Gastroesophageal sphincter (tissue), 4 donors: ENCODE measurements at regions not wholly inside any gene's neighbourhood (a gene's known extent, or its start where the extent isn't known, plus 50 kb on each side); places are given as distances from the start of the nearest gene placed in this dataset.

Source experiments
- ATAC-seq: fragments of 150-250 bp; one replicate; pipeline ENCODE4 v1.9.1; 2016; ENCODE audit warnings: mild to moderate bottlenecking, moderate library complexity
- H3K27ac ChIP-seq, 4 donors: fragments of 200-600 bp; sonication (generic) in 3 of 4; 1 replicate in 3 of 4; 2 replicates in 1 of 4; pipeline ENCODE4 v1.5.1; 2016 to 2019
- H3K27me3 ChIP-seq: fragments of 200-600 bp; sonication (generic); one replicate; pipeline ENCODE4 v1.5.1; 2019
- H3K36me3 ChIP-seq, 2 donors: fragments of 200-600 bp; sonication (generic); one replicate each; pipeline ENCODE4 v1.5.1; 2019; ENCODE audit warnings: control low read depth in 1 of 2
- H3K4me1 ChIP-seq, 3 donors: fragments of 200-600 bp; sonication (generic); 1 replicate in 2 of 3; 2 replicates in 1 of 3; pipeline ENCODE4 v1.5.1; 2016 to 2019; ENCODE audit warnings: control low read depth in 2 of 3
- H3K4me3 ChIP-seq, 2 donors: fragments of 200-600 bp; sonication (generic); one replicate each; pipeline ENCODE4 v1.5.1; 2019; ENCODE audit warnings: mild to moderate bottlenecking in 1 of 2, moderate library complexity in 1 of 2
- H3K9me3 ChIP-seq, 3 donors: fragments of 200-600 bp; sonication (generic); one replicate each; pipeline ENCODE4 v1.5.1; 2017 to 2019; ENCODE audit warnings: control low read depth in 2 of 3
- EP300 ChIP-seq: sonication (generic); formaldehyde crosslinking; IDR thresholded peaks from one replicate; pipeline ENCODE4 v1.6.1; 2017; ENCODE audit warnings: antibody characterized with exemption, mild to moderate bottlenecking
- POLR2A ChIP-seq, 2 donors: fragments of 450-650 bp; IDR thresholded peaks; one replicate each; pipeline ENCODE4 v1.6.1; 2017; ENCODE audit warnings: antibody characterized with exemption in 2 of 2, mild to moderate bottlenecking in 2 of 2, moderate library complexity in 1 of 2
- POLR2AphosphoS5 ChIP-seq: sonication (generic); formaldehyde crosslinking; IDR thresholded peaks from one replicate; pipeline ENCODE4 v1.6.1; 2017; ENCODE audit warnings: antibody characterized with exemption
- WGBS, 2 donors: methylation state at CpG; one replicate each; pipeline ENCODE4 v1.1.5; 2018; ENCODE audit warnings: low coverage in 1 of 2; 5-methylcytosine and 5-hydroxymethylcytosine counted together
- TF ChIP-seq, protein P1 (sequence below), 4 experiments: fragments of 200-600 bp in 2 of 4; fragments of 450-650 bp in 2 of 4; sonication (generic) in 1 of 4; IDR thresholded peaks; one replicate each; pipeline ENCODE4 v1.5.1; 2017 to 2019; ENCODE audit warnings: antibody characterized with exemption in 4 of 4, mild to moderate bottlenecking in 2 of 4, moderate library complexity in 2 of 4

DNA sequence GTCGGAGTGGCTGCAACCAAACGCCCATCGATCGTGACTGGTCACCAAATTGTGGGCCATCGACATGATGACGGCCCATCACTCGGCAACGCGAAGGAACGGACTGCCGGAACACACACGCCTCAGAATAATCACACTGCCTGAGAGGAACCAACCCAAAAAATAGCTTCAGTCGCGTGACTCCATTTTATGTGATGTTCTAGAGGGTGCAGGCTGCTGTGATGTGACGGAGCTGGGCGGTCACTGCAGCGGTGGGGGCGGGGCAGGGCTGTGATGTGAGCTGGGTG, 174.6 kb downstream of the CTTN start:
- Histone ChIP-seq H3K4me3 (no peak overlapping the region), H3K9me3 (no peaks in the 10 kb centered on the region), H3K27me3 (no peaks in the 10 kb centered on the region), H3K27ac (no peak overlapping the region), H3K36me3 (no peaks in the 10 kb centered on the region), H3K4me1 (peaks cover 0 to 15% (median 8%) of the 10 kb centered on the region in 3 donors)
- WGBS, 2 donors: 97% methylated on average over 14 of the region's 18 CpGs; no CpG with 5 or more reads in 1 of the 2 donors
- TF ChIP-seq EP300 (no peak), POLR2A (IDR thresholded peaks at IDR 0.05) (no peak), POLR2AphosphoS5 (no peak)
- TF ChIP-seq, protein P1, sequence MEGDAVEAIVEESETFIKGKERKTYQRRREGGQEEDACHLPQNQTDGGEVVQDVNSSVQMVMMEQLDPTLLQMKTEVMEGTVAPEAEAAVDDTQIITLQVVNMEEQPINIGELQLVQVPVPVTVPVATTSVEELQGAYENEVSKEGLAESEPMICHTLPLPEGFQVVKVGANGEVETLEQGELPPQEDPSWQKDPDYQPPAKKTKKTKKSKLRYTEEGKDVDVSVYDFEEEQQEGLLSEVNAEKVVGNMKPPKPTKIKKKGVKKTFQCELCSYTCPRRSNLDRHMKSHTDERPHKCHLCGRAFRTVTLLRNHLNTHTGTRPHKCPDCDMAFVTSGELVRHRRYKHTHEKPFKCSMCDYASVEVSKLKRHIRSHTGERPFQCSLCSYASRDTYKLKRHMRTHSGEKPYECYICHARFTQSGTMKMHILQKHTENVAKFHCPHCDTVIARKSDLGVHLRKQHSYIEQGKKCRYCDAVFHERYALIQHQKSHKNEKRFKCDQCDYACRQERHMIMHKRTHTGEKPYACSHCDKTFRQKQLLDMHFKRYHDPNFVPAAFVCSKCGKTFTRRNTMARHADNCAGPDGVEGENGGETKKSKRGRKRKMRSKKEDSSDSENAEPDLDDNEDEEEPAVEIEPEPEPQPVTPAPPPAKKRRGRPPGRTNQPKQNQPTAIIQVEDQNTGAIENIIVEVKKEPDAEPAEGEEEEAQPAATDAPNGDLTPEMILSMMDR (IDR thresholded peaks at IDR 0.05): no peak
- ATAC-seq: no peak

DNA sequence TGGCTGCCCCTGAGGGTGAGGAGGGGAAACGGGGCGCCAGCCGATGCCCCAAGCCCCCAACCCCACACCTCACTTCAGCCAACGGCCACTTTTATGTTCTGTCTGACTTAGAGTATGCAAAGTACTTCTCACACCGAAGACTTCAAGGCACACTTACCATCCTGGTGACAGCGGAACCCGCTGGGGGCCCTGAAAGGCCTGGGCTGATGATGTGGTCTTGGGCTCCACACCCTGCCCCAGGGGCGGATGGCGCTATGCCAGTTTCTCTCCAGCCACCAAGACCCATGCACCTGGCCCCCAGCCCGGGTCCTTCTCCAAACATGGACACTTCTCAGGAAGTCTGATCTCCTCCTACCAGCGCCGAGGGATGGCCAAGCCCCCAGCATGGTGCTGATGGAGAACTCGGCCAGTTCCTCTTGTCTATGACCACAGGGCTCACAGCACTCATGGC, 175.4 kb downstream of the CTTN start:
- H3K36me3 ChIP-seq: no peaks in the 10 kb centered on the region
- no peak overlapping the region for H3K27ac ChIP-seq
- WGBS, 2 donors: 58% methylated on average over 3 of the region's 13 CpGs; no CpG with 5 or more reads in 1 of the 2 donors
- no peaks in the 10 kb centered on the region for H3K27me3 ChIP-seq
- TF ChIP-seq POLR2AphosphoS5: no peak
- no peak for TF ChIP-seq EP300
- TF ChIP-seq, protein P1 (IDR thresholded peaks at IDR 0.05): no peak
- H3K4me1 ChIP-seq: peaks cover 0 to 7% (median 4%) of the 10 kb centered on the region in 3 donors
- no peaks in the 10 kb centered on the region for H3K9me3 ChIP-seq
- ATAC-seq: no peak
- no peak overlapping the region for H3K4me3 ChIP-seq

DNA sequence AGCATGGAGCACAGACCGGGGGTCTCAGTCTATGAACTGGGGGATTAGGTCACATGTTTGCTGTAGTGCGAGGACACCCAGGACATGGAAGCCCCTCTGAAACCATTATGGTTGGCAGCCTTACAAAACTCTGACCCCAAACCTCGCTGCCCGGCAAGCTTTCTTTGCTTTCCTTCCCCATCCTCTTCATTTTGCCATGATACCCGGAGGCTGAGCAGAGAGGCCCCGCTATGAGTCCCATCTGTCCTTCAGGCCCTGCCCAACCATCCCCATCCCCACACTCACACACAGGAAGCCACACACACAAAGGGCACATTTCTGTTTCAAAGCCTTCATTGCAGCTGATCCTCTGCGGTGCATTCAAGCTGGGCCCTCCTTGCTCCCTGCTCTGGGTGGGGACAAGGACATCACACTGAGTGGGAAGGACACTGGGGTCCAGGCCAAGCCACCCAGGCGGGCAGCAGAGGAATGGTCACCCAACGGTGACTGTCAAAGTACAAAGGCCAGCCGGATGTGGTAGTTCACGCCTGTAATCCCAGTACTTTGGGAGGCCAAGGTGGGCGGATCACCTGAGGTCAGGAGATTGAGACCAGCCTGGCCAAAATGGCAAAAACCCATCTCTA, 176.5 kb downstream of the CTTN start:
- H3K4me1 ChIP-seq: no peaks in the 10 kb centered on the region
- no peak for TF ChIP-seq POLR2A (IDR thresholded peaks at IDR 0.05)
- TF ChIP-seq EP300: no peak
- TF ChIP-seq, protein P1 (IDR thresholded peaks at IDR 0.05): no peak
- TF ChIP-seq POLR2AphosphoS5: no peak
- no peaks in the 10 kb centered on the region for H3K27me3 ChIP-seq
- no peak for ATAC-seq
- no peaks in the 10 kb centered on the region for H3K36me3 ChIP-seq
- H3K4me3 ChIP-seq: no peak overlapping the region
- no peak overlapping the region for H3K27ac ChIP-seq
- H3K9me3 ChIP-seq: no peaks in the 10 kb centered on the region
- 68 to 88% methylated on average over 7 to 8 of the region's 12 CpGs for WGBS, 2 donors

DNA sequence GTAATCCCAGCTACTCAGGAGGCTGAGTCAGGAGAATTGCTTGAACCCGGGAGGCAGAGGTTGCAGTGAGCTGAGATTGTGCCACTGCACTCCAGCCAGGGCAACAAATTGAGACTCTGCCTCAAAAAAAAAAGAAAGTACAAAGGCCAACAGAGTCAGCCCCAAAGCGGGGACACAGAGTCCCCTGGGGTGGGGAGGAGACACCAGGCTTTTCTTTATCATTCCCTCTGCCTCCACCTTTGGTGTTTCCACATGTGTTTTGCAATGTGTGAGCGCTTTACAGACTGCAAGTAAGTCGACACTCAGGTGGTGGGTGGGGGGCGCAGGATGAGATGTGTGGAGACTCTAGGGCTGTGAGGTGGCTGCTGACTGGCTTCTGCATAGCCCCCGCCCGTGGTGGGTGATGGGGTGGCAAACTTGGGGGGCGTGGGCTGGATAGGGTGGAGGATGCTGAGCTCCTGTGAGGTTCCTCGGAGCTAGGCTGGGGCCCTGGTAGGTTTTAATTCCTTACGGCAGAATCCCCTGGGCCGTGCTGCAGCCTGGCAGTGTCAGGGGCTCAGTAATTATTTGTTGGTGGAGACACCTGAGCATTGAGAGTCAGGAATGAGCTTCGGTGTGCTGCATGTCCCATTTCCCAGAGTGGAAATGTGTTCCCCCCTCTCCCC, 177.2 kb downstream of the CTTN start:
- Histone ChIP-seq H3K36me3 (no peaks in the 10 kb centered on the region), H3K27me3 (no peaks in the 10 kb centered on the region), H3K9me3 (no peaks in the 10 kb centered on the region), H3K27ac (no peak overlapping the region), H3K4me3 (no peak overlapping the region), H3K4me1 (no peaks in the 10 kb centered on the region)
- WGBS, 2 donors: 87 to 100% methylated on average over 2 to 3 of the region's 12 CpGs
- TF ChIP-seq POLR2AphosphoS5: no peak
- TF ChIP-seq POLR2A (IDR thresholded peaks at IDR 0.05): no peak
- TF ChIP-seq, protein P1 (IDR thresholded peaks at IDR 0.05): no peak
- TF ChIP-seq EP300: no peak
- ATAC-seq: no peak

DNA sequence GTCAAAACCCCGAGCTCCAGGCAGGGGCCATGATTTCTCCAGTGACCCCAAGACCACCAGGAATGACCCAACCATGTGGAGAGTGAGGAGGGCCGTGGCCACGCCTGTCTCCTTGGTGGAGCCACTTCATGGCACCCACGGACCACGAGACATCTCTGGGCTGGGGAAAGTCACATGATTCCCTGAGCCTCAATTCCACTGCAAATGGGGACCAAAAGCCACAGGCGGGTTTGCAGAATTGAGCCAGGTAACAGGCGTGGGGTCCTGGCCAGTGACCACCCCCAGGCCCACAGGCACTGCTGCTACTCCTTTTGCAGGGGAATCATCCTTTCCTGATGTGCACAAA, 178.9 kb downstream of the CTTN start:
- Histone ChIP-seq H3K36me3 (no peaks in the 10 kb centered on the region), H3K4me3 (no peak overlapping the region), H3K9me3 (no peaks in the 10 kb centered on the region), H3K4me1 (no peaks in the 10 kb centered on the region), H3K27ac (no peak overlapping the region), H3K27me3 (no peaks in the 10 kb centered on the region)
- TF ChIP-seq, protein P1 (IDR thresholded peaks at IDR 0.05): no peak
- TF ChIP-seq EP300: no peak
- ATAC-seq: no peak
- WGBS, 2 donors: no CpG with 5 or more reads among the region's 7 CpGs
